ENCODE measurements at regions not wholly inside any gene's neighbourhood (a gene's known extent, or its start where the extent isn't known, plus 50 kb on each side); places are given as distances from the start of the nearest gene placed in this dataset.

DNA sequence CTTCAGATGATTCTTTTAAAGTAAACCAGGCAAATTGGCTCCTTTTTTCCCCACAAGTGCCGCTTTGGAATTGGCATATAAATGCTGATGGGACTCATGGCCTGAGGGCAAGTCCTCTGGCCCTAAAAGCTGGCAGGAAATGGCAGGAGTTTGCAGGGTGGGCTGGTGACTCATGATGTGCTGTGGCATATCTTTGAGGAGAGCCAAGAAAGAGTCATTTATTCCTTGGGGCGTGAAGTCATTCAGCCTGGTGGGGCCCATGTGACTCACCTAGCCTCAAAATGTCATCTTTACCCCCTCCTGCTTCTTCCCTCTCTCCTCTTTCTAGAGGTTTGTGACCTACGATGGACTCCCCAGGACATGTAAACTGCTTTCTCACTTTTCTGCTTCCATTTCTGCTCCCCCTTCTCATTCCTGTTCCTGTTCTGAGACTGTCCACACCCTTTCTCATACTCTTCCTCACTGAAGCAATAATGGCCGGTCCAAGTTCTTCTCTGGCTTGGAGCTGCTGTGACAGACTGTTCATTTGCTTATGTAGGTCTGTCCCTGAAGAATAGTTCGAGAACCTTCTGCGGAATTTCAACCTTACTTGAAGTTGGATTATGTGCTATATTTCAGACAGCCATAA lies 326.1 kb downstream of the SATB1 start:
- H3K4me3 Mint-ChIP-seq: no peak overlapping the region
- no peak overlapping the region for H3K27ac Mint-ChIP-seq
- peaks cover 0 to 12% (median 6%) of the 10 kb centered on the region in 3 donors for H3K9me3 Mint-ChIP-seq
- Histone ChIP-seq H3K9me3 (no peaks in the 10 kb centered on the region), H3K36me3 (ENCODE audit: control insufficient read depth in 2 of 2, extremely low read depth in 1 of 2, insufficient read depth in 1 of 2, low read length in 1 of 2) (no peaks in the 10 kb centered on the region), H3K27ac (ENCODE audit: low read length) (no peak overlapping the region), H3K4me1 (ENCODE audit: control insufficient read depth in 1 of 2, extremely low read depth in 1 of 2, insufficient read depth in 2 of 2, low read length in 2 of 2) (no peaks in the 10 kb centered on the region), H3K4me3 (ENCODE audit: control insufficient read depth in 1 of 2, extremely low read depth in 1 of 2, low read length in 1 of 2) (no peak overlapping the region), H3K27me3 (replicated peaks in 1 of 2; ENCODE audit: control insufficient read depth in 2 of 2, extremely low read depth in 1 of 2, insufficient read depth in 2 of 2, low read length in 1 of 2) (peaks cover 0 to 3% of the 10 kb centered on the region in 2 experiments)
- POLR2A ChIA-PET: no interaction called here
- peaks cover 10 to 15% of the 10 kb centered on the region in 2 donors for H3K27me3 Mint-ChIP-seq
- WGBS (ENCODE audit: insufficient coverage): 84% methylated on average over 3 of the region's 6 CpGs
- H3K36me3 Mint-ChIP-seq: no peaks in the 10 kb centered on the region
- CTCF ChIA-PET: no interaction called here
- no peaks in the 10 kb centered on the region for H3K4me1 Mint-ChIP-seq
- ATAC-seq (replicated peaks in 1 of 4): no peak
- DNase-seq: no peak

DNA sequence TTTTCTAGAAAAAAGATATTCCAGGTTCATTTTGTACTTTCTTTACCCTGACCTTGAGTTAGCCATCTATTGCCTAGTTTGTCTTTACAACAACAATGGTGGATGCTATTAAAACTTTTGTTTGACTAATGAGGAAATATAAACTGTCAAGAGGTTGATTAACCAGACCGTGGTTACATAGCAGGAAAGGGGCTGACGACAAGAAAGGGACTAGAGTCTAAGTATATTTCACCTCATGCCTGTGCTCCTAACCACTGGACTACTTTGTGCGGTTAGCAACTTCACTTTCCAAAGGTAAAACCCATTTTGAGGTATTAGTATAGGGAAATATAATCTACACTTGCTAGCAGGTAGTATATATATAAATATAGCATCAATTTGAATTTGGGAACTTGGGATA lies 327.1 kb downstream of the SATB1 start:
- H3K36me3 ChIP-seq (ENCODE audit: control insufficient read depth in 2 of 2, extremely low read depth in 1 of 2, insufficient read depth in 1 of 2, low read length in 1 of 2): no peaks in the 10 kb centered on the region
- ChIA-PET CTCF (no interaction called here), POLR2A (no interaction called here)
- no peaks in the 10 kb centered on the region for H3K4me1 Mint-ChIP-seq
- no peaks in the 10 kb centered on the region for H3K36me3 Mint-ChIP-seq
- H3K4me3 Mint-ChIP-seq: no peak overlapping the region
- no CpG with 5 or more reads among the region's 3 CpGs for WGBS (ENCODE audit: insufficient coverage)
- H3K9me3 ChIP-seq: no peaks in the 10 kb centered on the region
- H3K4me3 ChIP-seq (ENCODE audit: control insufficient read depth in 1 of 2, extremely low read depth in 1 of 2, low read length in 1 of 2): no peak overlapping the region
- H3K9me3 Mint-ChIP-seq: peaks cover 2 to 16% (median 6%) of the 10 kb centered on the region in 3 donors
- H3K27me3 ChIP-seq (replicated peaks in 1 of 2; ENCODE audit: control insufficient read depth in 2 of 2, extremely low read depth in 1 of 2, insufficient read depth in 2 of 2, low read length in 1 of 2): peaks cover 0 to 3% of the 10 kb centered on the region in 2 experiments
- no peak overlapping the region for H3K27ac Mint-ChIP-seq
- ATAC-seq (replicated peaks in 1 of 4): no peak
- H3K27me3 Mint-ChIP-seq: peaks cover 4 to 15% of the 10 kb centered on the region in 2 donors
- H3K4me1 ChIP-seq (ENCODE audit: control insufficient read depth in 1 of 2, extremely low read depth in 1 of 2, insufficient read depth in 2 of 2, low read length in 2 of 2): no peaks in the 10 kb centered on the region
- DNase-seq: no peak
- no peak overlapping the region for H3K27ac ChIP-seq (ENCODE audit: low read length)

- ChIA-PET POLR2A (interaction anchor here in 1 of 2 donors (0.6 kb wide), 1 partner anchor 216 kb away, joined by 3 read pairs; no protein-coding TSS in a partner anchor), CTCF (no interaction called here)
- WGBS (ENCODE audit: insufficient coverage): 100% methylated on average over 2 of the region's 3 CpGs
- no peaks in the 10 kb centered on the region for H3K9me3 ChIP-seq
- DNase-seq (no peak), ATAC-seq (replicated peaks in 1 of 4) (no peak)
- H3K27ac ChIP-seq (ENCODE audit: low read length): no peak overlapping the region
- H3K4me3 Mint-ChIP-seq: no peak overlapping the region
- H3K4me1 ChIP-seq (ENCODE audit: control insufficient read depth in 1 of 2, extremely low read depth in 1 of 2, insufficient read depth in 2 of 2, low read length in 2 of 2): no peaks in the 10 kb centered on the region
- H3K36me3 Mint-ChIP-seq: no peaks in the 10 kb centered on the region
- H3K36me3 ChIP-seq (ENCODE audit: control insufficient read depth in 2 of 2, extremely low read depth in 1 of 2, insufficient read depth in 1 of 2, low read length in 1 of 2): no peaks in the 10 kb centered on the region
- H3K9me3 Mint-ChIP-seq: peaks cover 2 to 16% (median 6%) of the 10 kb centered on the region in 3 donors
- no peak overlapping the region for H3K4me3 ChIP-seq (ENCODE audit: control insufficient read depth in 1 of 2, extremely low read depth in 1 of 2, low read length in 1 of 2)
- H3K27me3 Mint-ChIP-seq: peaks cover 4 to 15% of the 10 kb centered on the region in 2 donors
- H3K27me3 ChIP-seq (replicated peaks in 1 of 2; ENCODE audit: control insufficient read depth in 2 of 2, extremely low read depth in 1 of 2, insufficient read depth in 2 of 2, low read length in 1 of 2): peaks cover 0 to 3% of the 10 kb centered on the region in 2 experiments
- H3K27ac Mint-ChIP-seq: no peak overlapping the region
- H3K4me1 Mint-ChIP-seq: no peaks in the 10 kb centered on the region
Measured at GRCh38 chr3:18097473-18097872, 327.7 kb downstream of the SATB1 start.

DNA sequence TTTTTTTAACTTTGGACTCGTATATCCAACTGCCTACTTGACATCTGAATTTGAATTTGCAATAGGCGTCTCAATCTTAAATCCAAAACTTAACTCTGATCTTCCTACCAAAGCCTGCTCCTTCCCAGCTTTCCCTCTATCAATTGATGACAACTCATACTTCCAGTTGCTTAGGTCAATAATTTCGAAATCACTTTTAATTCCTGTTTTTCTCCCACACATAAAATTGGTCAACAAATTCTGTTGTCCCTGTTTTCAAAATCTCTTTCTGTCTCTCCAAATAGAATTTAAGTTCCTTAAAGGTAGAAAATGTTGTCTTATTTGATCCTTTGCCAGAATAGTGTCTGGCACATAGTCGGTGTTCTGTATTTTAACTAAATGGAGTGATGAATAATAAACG lies 332.4 kb downstream of the SATB1 start:
- Mint-ChIP-seq H3K36me3 (no peaks in the 10 kb centered on the region), H3K4me1 (peaks cover 3 to 11% (median 7%) of the 10 kb centered on the region in 3 donors), H3K27ac (no peak overlapping the region), H3K9me3 (peaks cover 2 to 13% (median 5%) of the 10 kb centered on the region in 3 donors), H3K4me3 (no peak overlapping the region), H3K27me3 (peaks cover 4 to 5% of the 10 kb centered on the region in 2 donors)
- Histone ChIP-seq H3K27me3 (replicated peaks in 1 of 2; ENCODE audit: control insufficient read depth in 2 of 2, extremely low read depth in 1 of 2, insufficient read depth in 2 of 2, low read length in 1 of 2) (no peaks in the 10 kb centered on the region), H3K36me3 (ENCODE audit: control insufficient read depth in 2 of 2, extremely low read depth in 1 of 2, insufficient read depth in 1 of 2, low read length in 1 of 2) (no peaks in the 10 kb centered on the region), H3K4me3 (ENCODE audit: control insufficient read depth in 1 of 2, extremely low read depth in 1 of 2, low read length in 1 of 2) (no peak overlapping the region), H3K4me1 (ENCODE audit: control insufficient read depth in 1 of 2, extremely low read depth in 1 of 2, insufficient read depth in 2 of 2, low read length in 2 of 2) (peaks cover 0 to 3% of the 10 kb centered on the region in 2 experiments), H3K27ac (ENCODE audit: low read length) (no peak overlapping the region), H3K9me3 (no peaks in the 10 kb centered on the region)
- DNase-seq (no peak), ATAC-seq (replicated peaks in 1 of 4) (no peak)
- ChIA-PET CTCF (no interaction called here), POLR2A (no interaction called here)
- WGBS (ENCODE audit: insufficient coverage): 70% methylated on average over 3 of the region's 5 CpGs

DNA sequence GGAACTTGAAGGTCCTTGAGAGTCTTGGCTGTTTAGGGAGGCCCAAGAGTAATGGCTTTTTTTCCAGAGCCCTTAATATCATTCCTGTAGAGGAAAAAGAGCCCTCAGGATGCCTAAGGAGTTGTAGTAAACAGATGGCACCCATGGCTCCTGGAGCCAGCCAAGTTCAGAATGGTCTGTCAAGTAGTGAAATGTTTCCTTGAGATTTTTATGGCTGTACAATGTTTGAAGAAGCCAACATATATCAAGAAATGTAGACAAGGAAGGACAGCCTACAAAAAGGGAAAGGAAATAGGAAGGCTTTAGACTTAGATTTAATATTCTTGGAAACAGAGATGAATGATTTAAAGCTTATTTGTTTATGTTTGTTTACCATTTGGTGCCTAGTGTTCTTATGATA lies 334.8 kb downstream of the SATB1 start:
- H3K27ac ChIP-seq (ENCODE audit: low read length): no peak overlapping the region
- peaks cover 1 to 2% of the 10 kb centered on the region in 2 donors for H3K27me3 Mint-ChIP-seq
- H3K36me3 ChIP-seq (ENCODE audit: control insufficient read depth in 2 of 2, extremely low read depth in 1 of 2, insufficient read depth in 1 of 2, low read length in 1 of 2): no peaks in the 10 kb centered on the region
- peaks cover 0 to 8% of the 10 kb centered on the region in 2 experiments for H3K4me1 ChIP-seq (ENCODE audit: control insufficient read depth in 1 of 2, extremely low read depth in 1 of 2, insufficient read depth in 2 of 2, low read length in 2 of 2)
- POLR2A ChIA-PET: no interaction called here
- ATAC-seq (replicated peaks in 1 of 4) (no peak), DNase-seq (no peak)
- no peak overlapping the region for H3K4me3 Mint-ChIP-seq
- H3K9me3 Mint-ChIP-seq: peaks cover 0 to 4% (median 2%) of the 10 kb centered on the region in 3 donors
- peaks cover 3 to 14% (median 8%) of the 10 kb centered on the region in 3 donors for H3K4me1 Mint-ChIP-seq
- peaks cover 0 to 8% of the 10 kb centered on the region in 2 experiments for H3K27me3 ChIP-seq (replicated peaks in 1 of 2; ENCODE audit: control insufficient read depth in 2 of 2, extremely low read depth in 1 of 2, insufficient read depth in 2 of 2, low read length in 1 of 2)
- no peak overlapping the region for H3K4me3 ChIP-seq (ENCODE audit: control insufficient read depth in 1 of 2, extremely low read depth in 1 of 2, low read length in 1 of 2)
- CTCF ChIA-PET: no interaction called here
- H3K36me3 Mint-ChIP-seq: no peaks in the 10 kb centered on the region
- H3K27ac Mint-ChIP-seq: no peak overlapping the region
- no peaks in the 10 kb centered on the region for H3K9me3 ChIP-seq

DNA sequence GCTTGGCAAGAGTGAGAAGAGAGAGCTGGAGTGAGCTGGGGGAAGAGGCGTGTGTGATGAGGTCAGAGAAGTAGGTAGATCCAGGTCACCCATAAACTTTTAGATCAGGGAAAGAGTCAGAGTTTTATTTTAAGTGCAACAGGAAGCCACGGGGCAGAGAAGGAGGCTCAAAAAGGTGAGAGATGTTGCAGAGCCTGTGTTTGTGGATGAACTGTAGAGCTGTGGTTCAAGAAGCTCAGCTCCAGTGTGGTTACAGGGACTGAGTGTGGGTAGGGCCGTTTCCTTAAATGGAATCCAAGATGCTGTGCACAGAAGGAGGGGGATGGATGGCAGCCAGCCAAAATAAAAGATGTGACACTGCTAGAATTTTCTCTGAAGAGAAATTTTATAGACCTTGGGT lies 337.2 kb downstream of the SATB1 start:
- 9% methylated on average over 3 of the region's 3 CpGs for WGBS (ENCODE audit: insufficient coverage)
- H3K27ac Mint-ChIP-seq: no peak overlapping the region
- H3K4me1 Mint-ChIP-seq: peaks cover 3 to 14% (median 8%) of the 10 kb centered on the region in 3 donors

More for the DNA sequence above, 337.2 kb downstream of the SATB1 start:
- no peaks in the 10 kb centered on the region for H3K9me3 Mint-ChIP-seq
- peaks cover 0 to 8% of the 10 kb centered on the region in 2 experiments for H3K4me1 ChIP-seq (ENCODE audit: control insufficient read depth in 1 of 2, extremely low read depth in 1 of 2, insufficient read depth in 2 of 2, low read length in 2 of 2)
- no peaks in the 10 kb centered on the region for H3K36me3 Mint-ChIP-seq
- ATAC-seq (replicated peaks in 1 of 4) (peak in 1 of 4 experiments; percentile 42), DNase-seq (peak in 1 of 35 experiments; percentile 2)
- H3K27me3 Mint-ChIP-seq: peaks cover 2 to 4% of the 10 kb centered on the region in 2 donors
- ChIA-PET POLR2A (no interaction called here), CTCF (no interaction called here)
- no peak overlapping the region for H3K27ac ChIP-seq (ENCODE audit: low read length)
- peaks cover 0 to 8% of the 10 kb centered on the region in 2 experiments for H3K27me3 ChIP-seq (replicated peaks in 1 of 2; ENCODE audit: control insufficient read depth in 2 of 2, extremely low read depth in 1 of 2, insufficient read depth in 2 of 2, low read length in 1 of 2)
- H3K4me3 ChIP-seq (ENCODE audit: control insufficient read depth in 1 of 2, extremely low read depth in 1 of 2, low read length in 1 of 2): no peak overlapping the region
- no peak overlapping the region for H3K4me3 Mint-ChIP-seq
- H3K9me3 ChIP-seq: no peaks in the 10 kb centered on the region
- H3K36me3 ChIP-seq (ENCODE audit: control insufficient read depth in 2 of 2, extremely low read depth in 1 of 2, insufficient read depth in 1 of 2, low read length in 1 of 2): no peaks in the 10 kb centered on the region
